Stimulated activated CD4-positive, alpha-beta T cell treated with anti-CD3 and anti-CD28 coated beads, TNF-alpha, amount 100 ng/mL, for 1 hour (primary cell): ENCODE measurements at regions not wholly inside any gene's neighbourhood (a gene's known extent, or its start where the extent isn't known, plus 50 kb on each side); places are given as distances from the start of the nearest gene placed in this dataset.

ENCODE experiments used
- DNase-seq, 3 donors: peaks; one replicate each; pipeline ENCODE4 v3.0.0-alpha.2; 2020; ENCODE audit warnings: low read depth in 3 of 3, low spot score in 1 of 3

- DNase-seq: no peak
Measured at GRCh38 chr1:38551318-38552307, 308.0 kb downstream of the RRAGC start.

GRCh38 chr1:38549191-38549590 is 310.4 kb downstream of the RRAGC start:
- DNase-seq: no peak

- DNase-seq: no peak
Measured at GRCh38 chr1:38547321-38547720, 312.3 kb downstream of the RRAGC start.

GRCh38 chr1:38546636-38547035 is 312.9 kb downstream of the RRAGC start:
- no peak for DNase-seq

- DNase-seq: no peak
Measured at GRCh38 chr1:38541223-38541622, 318.3 kb downstream of the RRAGC start.

GRCh38 chr1:38539931-38540330 is 319.6 kb downstream of the RRAGC start:
- no peak for DNase-seq

- DNase-seq: no peak
Measured at GRCh38 chr1:38538834-38539233, 320.7 kb downstream of the RRAGC start.

- no peak for DNase-seq
Measured at GRCh38 chr1:38536089-38536488, 323.5 kb downstream of the RRAGC start.

- no peak for DNase-seq
Measured at GRCh38 chr1:38534473-38534823, 325.1 kb downstream of the RRAGC start.

- no peak for DNase-seq
Measured at GRCh38 chr1:38533772-38534472, 325.6 kb downstream of the RRAGC start.

GRCh38 chr1:38530957-38531356 is 328.6 kb downstream of the RRAGC start:
- DNase-seq: no peak

- DNase-seq: no peak
Measured at GRCh38 chr1:38529946-38530345, 329.6 kb downstream of the RRAGC start.

- no peak for DNase-seq
Measured at GRCh38 chr1:38529391-38529790, 330.2 kb downstream of the RRAGC start.

GRCh38 chr1:38528623-38529022 is 330.9 kb downstream of the RRAGC start:
- no peak for DNase-seq

GRCh38 chr1:38527373-38527966 is 332.1 kb downstream of the RRAGC start:
- peak in 1 of 3 donors; percentile 3 for DNase-seq

GRCh38 chr1:38526046-38526445 is 333.5 kb downstream of the RRAGC start:
- no peak for DNase-seq

GRCh38 chr1:38525343-38526043 is 334.1 kb downstream of the RRAGC start:
- DNase-seq: no peak

GRCh38 chr1:38524025-38524641 is 335.4 kb downstream of the RRAGC start:
- no peak for DNase-seq

GRCh38 chr1:38523568-38523939 is 336.0 kb downstream of the RRAGC start:
- DNase-seq: no peak

- DNase-seq: no peak
Measured at GRCh38 chr1:38522915-38523567, 336.5 kb downstream of the RRAGC start.
